Lower leg skin (tissue), 3 donors: ENCODE measurements at regions not wholly inside any gene's neighbourhood (a gene's known extent, or its start where the extent isn't known, plus 50 kb on each side); places are given as distances from the start of the nearest gene placed in this dataset.

Source experiments
- POLR2A ChIP-seq, 2 donors: fragments of 450-650 bp; IDR thresholded peaks; one replicate each; pipeline ENCODE4 v1.6.1; 2016 to 2017; ENCODE audit warnings: antibody characterized with exemption in 2 of 2, mild to moderate bottlenecking in 1 of 2, moderate library complexity in 1 of 2
- TF ChIP-seq, protein P1 (sequence below), 3 donors: fragments of 450-650 bp; IDR thresholded peaks; one replicate each; pipeline ENCODE4 v1.5.1; 2016; ENCODE audit warnings: antibody characterized with exemption in 3 of 3, mild to moderate bottlenecking in 3 of 3, moderate library complexity in 2 of 3

DNA sequence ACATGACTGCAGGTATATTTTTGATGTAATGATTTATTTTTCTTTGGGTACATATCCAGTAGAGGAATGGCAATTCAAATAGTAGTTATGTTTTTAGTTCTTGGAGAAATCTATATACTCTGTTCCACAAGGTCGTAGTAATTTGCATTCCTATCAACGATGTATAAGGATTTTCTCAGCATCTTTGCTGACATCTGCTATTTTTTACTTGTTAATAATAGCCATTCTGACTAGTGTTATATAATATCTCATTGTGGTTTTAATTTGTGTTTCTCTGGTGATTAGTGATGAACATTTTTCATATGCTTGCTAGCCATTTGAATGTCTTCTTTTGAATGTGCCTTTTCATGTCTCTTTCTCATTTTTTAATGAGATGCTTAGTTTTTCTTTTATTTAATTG is 292.1 kb upstream of the RGS18 start:
- TF ChIP-seq, protein P1, sequence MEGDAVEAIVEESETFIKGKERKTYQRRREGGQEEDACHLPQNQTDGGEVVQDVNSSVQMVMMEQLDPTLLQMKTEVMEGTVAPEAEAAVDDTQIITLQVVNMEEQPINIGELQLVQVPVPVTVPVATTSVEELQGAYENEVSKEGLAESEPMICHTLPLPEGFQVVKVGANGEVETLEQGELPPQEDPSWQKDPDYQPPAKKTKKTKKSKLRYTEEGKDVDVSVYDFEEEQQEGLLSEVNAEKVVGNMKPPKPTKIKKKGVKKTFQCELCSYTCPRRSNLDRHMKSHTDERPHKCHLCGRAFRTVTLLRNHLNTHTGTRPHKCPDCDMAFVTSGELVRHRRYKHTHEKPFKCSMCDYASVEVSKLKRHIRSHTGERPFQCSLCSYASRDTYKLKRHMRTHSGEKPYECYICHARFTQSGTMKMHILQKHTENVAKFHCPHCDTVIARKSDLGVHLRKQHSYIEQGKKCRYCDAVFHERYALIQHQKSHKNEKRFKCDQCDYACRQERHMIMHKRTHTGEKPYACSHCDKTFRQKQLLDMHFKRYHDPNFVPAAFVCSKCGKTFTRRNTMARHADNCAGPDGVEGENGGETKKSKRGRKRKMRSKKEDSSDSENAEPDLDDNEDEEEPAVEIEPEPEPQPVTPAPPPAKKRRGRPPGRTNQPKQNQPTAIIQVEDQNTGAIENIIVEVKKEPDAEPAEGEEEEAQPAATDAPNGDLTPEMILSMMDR (IDR thresholded peaks at IDR 0.05), result no peak
- no peak for TF ChIP-seq POLR2A (IDR thresholded peaks at IDR 0.05)
